ENCODE measurements at regions not wholly inside any gene's neighbourhood (a gene's known extent, or its start where the extent isn't known, plus 50 kb on each side); places are given as distances from the start of the nearest gene placed in this dataset.

GRCh38 chr12:91575630-91576029, 393.0 kb upstream of the DCN start:
- ATAC-seq (ENCODE audit: insufficient read depth, low FRiP score) (no peak), DNase-seq (no peak)
- no peak for TF ChIP-seq CTCF (IDR thresholded peaks at IDR 0.05; ENCODE audit: control extremely low read depth, extremely low read depth)

DNA sequence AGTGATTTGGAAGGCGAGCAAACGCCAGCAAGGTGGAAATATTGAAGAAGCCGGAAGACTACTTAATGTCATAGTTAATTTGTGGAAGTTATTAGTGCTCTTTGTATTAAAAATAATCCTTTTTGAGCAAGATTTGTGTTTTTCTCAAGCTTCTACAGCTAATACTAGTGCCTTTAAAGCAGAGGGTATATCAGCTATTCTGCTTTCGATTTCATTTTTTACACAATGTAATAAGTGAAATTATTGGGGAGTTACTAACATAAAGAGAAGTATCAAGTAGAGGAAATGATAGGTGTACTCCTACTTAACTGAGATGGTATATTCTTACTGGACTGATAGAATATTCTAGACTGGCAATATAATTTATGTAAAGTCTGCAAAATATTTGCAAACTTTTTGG, 392.4 kb upstream of the DCN start:
- TF ChIP-seq CTCF (IDR thresholded peaks at IDR 0.05; ENCODE audit: control extremely low read depth, extremely low read depth) = no peak

More at GRCh38 chr12:91575630-91576029, 393.0 kb upstream of the DCN start:
- no peak overlapping the region for H3K27ac ChIP-seq (ENCODE audit: low read depth in 1 of 2, low read length in 1 of 2)
- H3K9ac ChIP-seq (ENCODE audit: insufficient read depth in 1 of 2, low read length in 2 of 2) = no peak overlapping the region
- H3K27me3 ChIP-seq (ENCODE audit: control insufficient read depth in 3 of 3, insufficient read depth in 3 of 3, low read length in 2 of 3) = no peaks in the 10 kb centered on the region
- H3K36me3 ChIP-seq (ENCODE audit: control insufficient read depth in 4 of 4, insufficient read depth in 4 of 4, low read length in 4 of 4) = no peaks in the 10 kb centered on the region
- no peaks in the 10 kb centered on the region for H3K9me3 ChIP-seq (ENCODE audit: control insufficient read depth in 4 of 4, insufficient read depth in 3 of 4, low read length in 3 of 4)
- no peak overlapping the region for H3K4me3 ChIP-seq
- 87 to 94% methylated on average over 2 of the region's 2 CpGs for WGBS, 2 donors
- H3K4me1 ChIP-seq (ENCODE audit: control insufficient read depth in 5 of 5, insufficient read depth in 5 of 5, low read length in 5 of 5) = peaks cover 0 to 15% (median 6%) of the 10 kb centered on the region in 5 donors

DNA sequence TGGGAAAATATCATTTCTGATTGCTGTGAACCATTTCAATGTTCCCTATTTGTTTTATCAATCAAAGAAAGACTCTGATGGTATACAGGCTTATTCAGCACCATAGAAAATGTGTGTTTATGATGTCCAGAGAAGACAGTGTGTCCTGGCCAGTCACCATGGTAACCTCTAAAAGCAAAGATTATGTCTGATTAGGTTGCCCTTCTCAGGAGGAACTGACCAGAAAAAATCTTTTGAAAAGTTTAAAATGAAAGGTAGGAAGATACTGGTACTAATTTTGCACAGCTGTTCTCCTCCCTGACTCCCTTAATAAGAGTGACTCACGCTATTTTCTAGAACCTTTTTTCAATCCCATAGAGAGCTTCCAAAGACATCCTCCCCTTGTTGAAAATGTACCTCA, 391.8 kb upstream of the DCN start:
- Histone ChIP-seq H3K4me3 (no peak overlapping the region), H3K27me3 (ENCODE audit: control insufficient read depth in 3 of 3, insufficient read depth in 3 of 3, low read length in 2 of 3) (no peaks in the 10 kb centered on the region), H3K9ac (ENCODE audit: insufficient read depth in 1 of 2, low read length in 2 of 2) (no peak overlapping the region), H3K4me1 (ENCODE audit: control insufficient read depth in 5 of 5, insufficient read depth in 5 of 5, low read length in 5 of 5) (peaks cover 0 to 15% (median 6%) of the 10 kb centered on the region in 5 donors), H3K9me3 (ENCODE audit: control insufficient read depth in 4 of 4, insufficient read depth in 3 of 4, low read length in 3 of 4) (no peaks in the 10 kb centered on the region), H3K27ac (ENCODE audit: low read depth in 1 of 2, low read length in 1 of 2) (no peak overlapping the region), H3K36me3 (ENCODE audit: control insufficient read depth in 4 of 4, insufficient read depth in 4 of 4, low read length in 4 of 4) (no peaks in the 10 kb centered on the region)
- TF ChIP-seq CTCF (IDR thresholded peaks at IDR 0.05; ENCODE audit: control extremely low read depth, extremely low read depth) = no peak
- 89 to 100% methylated on average over 1 of the region's 1 CpG for WGBS, 2 donors
- DNase-seq = peak in 1 of 3 donors; percentile 33
- ATAC-seq (ENCODE audit: insufficient read depth, low FRiP score) = no peak

More for the DNA sequence above, 392.4 kb upstream of the DCN start:
- ATAC-seq (ENCODE audit: insufficient read depth, low FRiP score) (no peak), DNase-seq (no peak)
- Histone ChIP-seq H3K27me3 (ENCODE audit: control insufficient read depth in 3 of 3, insufficient read depth in 3 of 3, low read length in 2 of 3) (no peaks in the 10 kb centered on the region), H3K36me3 (ENCODE audit: control insufficient read depth in 4 of 4, insufficient read depth in 4 of 4, low read length in 4 of 4) (no peaks in the 10 kb centered on the region), H3K4me1 (ENCODE audit: control insufficient read depth in 5 of 5, insufficient read depth in 5 of 5, low read length in 5 of 5) (peaks cover 0 to 15% (median 6%) of the 10 kb centered on the region in 5 donors), H3K9me3 (ENCODE audit: control insufficient read depth in 4 of 4, insufficient read depth in 3 of 4, low read length in 3 of 4) (no peaks in the 10 kb centered on the region), H3K9ac (ENCODE audit: insufficient read depth in 1 of 2, low read length in 2 of 2) (no peak overlapping the region), H3K27ac (ENCODE audit: low read depth in 1 of 2, low read length in 1 of 2) (no peak overlapping the region), H3K4me3 (no peak overlapping the region)
- 84 to 92% methylated on average over 4 of the region's 4 CpGs for WGBS, 2 donors

- H3K4me3 ChIP-seq = no peak overlapping the region
- WGBS, 2 donors = 82 to 93% methylated on average over 3 of the region's 3 CpGs
- H3K36me3 ChIP-seq (ENCODE audit: control insufficient read depth in 4 of 4, insufficient read depth in 4 of 4, low read length in 4 of 4) = no peaks in the 10 kb centered on the region
- H3K4me1 ChIP-seq (ENCODE audit: control insufficient read depth in 5 of 5, insufficient read depth in 5 of 5, low read length in 5 of 5) = peaks cover 0 to 5% (median 0%) of the 10 kb centered on the region in 5 donors
- no peak for ATAC-seq (ENCODE audit: insufficient read depth, low FRiP score)
- no peak for TF ChIP-seq CTCF (IDR thresholded peaks at IDR 0.05; ENCODE audit: control extremely low read depth, extremely low read depth)
- DNase-seq = no peak
- no peak overlapping the region for H3K27ac ChIP-seq (ENCODE audit: low read depth in 1 of 2, low read length in 1 of 2)
- H3K9ac ChIP-seq (ENCODE audit: insufficient read depth in 1 of 2, low read length in 2 of 2) = no peak overlapping the region
- no peaks in the 10 kb centered on the region for H3K27me3 ChIP-seq (ENCODE audit: control insufficient read depth in 3 of 3, insufficient read depth in 3 of 3, low read length in 2 of 3)
- H3K9me3 ChIP-seq (ENCODE audit: control insufficient read depth in 4 of 4, insufficient read depth in 3 of 4, low read length in 3 of 4) = no peaks in the 10 kb centered on the region
Measured at GRCh38 chr12:91572869-91573268, 390.3 kb upstream of the DCN start.
